HG03571 (cell line): ENCODE measurements at regions not wholly inside any gene's neighbourhood (a gene's known extent, or its start where the extent isn't known, plus 50 kb on each side); places are given as distances from the start of the nearest gene placed in this dataset.
"Not testable (repeated sequence)": the region's sequence is repeated elsewhere in the genome, so short reads cannot be mapped to it uniquely, and the experiment has no call there.

Source experiments
- ATAC-seq: cut with Tn5 transposase; IDR thresholded peaks from one replicate; pipeline ENCODE4 v1.9.1; 2021; ENCODE audit not compliant: unreplicated experiment

DNA sequence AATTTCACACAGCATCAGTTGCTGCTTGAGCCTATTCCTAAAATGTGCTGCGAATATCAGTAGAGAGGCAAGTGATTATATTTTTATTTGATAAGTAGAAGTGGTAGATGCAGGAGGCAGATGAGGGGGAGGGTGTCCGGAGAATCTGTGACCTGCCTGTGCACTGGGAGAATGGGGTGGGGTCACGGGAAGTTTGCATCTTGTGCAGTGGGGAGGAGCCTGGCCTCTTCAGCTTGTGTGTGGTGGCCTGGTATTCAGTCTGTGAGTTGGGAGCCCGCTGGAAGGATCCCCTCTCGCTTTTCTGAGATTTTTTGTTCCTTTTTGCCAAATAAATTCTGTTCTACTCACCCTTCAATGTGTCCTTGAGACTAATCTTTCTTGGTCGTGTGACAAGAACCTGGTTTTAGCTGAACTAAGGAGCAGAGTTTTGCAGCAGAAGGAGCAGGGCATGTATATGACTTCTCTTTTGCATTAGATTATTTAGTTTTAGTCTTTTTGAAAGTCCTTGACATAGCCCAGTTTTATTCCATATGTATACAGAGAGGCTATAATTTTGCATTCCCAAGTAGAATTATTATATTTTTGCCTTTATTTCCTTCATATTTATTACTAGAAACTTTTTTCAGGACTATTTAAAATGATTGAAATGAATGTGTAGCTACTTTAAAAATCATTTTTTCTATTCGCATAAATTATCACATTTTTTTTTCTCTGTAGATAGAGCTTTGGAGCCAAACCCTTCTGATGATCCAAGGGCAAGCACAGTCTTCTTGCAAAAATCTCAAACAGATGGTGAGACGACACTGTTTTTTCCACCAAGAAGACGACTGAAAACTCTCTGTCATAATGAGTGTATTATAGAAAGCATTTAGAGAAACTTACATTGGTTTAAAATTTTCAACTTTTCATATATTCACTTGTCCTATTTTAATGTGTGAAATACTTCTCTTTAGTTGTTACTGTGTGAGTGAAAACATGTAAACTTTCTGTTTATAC is 1257.2 kb downstream of the UQCRFS1 start:
- no peak for ATAC-seq

DNA sequence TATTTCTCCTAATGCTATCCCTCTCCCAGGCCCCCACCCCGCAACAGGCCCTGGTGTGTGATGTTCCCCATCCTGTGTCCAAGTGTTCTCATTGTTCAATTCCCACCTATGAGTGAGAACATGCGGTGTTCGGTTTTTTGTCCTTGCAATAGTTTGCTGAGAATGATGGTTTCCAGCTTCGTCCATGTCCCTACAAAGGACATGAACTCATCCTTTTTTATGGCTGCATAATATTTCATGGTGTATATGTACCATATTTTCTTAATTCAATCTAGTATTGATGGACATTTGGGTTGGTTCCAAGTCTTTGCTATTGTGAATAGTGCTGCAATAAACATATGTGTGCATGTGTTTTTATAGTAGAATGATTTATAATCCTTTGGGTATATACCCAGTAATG is 1270.3 kb downstream of the UQCRFS1 start:
- ATAC-seq: not testable (repeated sequence)

DNA sequence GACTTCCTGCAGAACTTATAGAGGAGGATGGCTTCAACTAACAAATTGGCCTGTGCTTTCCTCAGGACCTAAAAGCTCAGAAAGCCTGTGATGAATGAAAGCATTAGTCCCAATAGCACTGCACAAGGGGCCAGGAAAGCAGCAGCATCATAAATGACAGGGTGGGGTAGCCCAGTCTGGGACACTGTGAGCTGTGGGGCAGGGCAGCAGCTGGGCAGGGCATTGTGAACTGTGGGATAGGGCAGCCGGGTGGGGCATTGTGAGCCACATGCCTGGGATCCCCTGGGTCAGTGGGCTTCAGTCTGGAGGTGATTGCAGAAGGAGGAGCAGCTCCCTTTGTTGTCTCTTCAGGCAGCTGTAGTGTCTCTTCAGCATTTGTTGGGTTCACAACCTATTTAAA is 1276.8 kb downstream of the UQCRFS1 start:
- no peak for ATAC-seq

DNA sequence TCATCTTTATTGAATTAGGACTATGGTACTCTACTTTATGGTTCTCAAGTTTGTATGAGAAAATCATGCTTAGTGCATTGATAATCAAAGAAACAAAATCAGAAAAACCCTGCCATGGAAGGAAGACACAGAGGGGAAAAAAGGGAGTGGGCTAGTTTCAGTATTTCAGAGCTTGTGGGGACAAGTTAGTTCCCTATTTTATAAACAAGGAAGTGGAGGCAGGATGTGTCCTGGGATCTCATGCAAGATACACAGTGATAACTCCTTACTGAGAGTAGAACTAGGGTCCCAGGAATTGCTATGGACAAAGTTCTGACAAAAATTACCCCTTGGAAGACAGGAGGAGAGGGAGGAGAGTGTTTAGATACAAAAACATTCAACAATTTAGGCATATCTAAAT is 1277.3 kb downstream of the UQCRFS1 start:
- ATAC-seq: no peak

DNA sequence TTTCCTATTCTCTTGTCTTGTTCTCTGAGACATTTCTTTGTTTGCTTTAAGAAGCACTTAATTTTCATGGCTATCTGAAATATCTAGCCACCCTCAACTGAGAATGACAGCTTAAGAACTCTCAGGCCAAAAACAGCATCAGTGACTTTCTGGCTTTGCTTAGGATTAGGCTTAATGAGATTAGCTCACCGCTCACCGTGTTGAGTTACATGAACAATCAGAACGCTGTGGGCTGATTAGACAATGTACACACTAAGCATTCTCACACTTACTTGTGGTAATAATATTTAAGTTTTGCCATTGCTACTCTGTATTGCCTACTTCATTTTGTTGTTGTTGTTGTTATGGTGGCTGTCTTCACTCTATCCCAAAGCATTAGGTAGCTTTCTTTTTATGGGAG is 1283.6 kb downstream of the UQCRFS1 start:
- no peak for ATAC-seq

DNA sequence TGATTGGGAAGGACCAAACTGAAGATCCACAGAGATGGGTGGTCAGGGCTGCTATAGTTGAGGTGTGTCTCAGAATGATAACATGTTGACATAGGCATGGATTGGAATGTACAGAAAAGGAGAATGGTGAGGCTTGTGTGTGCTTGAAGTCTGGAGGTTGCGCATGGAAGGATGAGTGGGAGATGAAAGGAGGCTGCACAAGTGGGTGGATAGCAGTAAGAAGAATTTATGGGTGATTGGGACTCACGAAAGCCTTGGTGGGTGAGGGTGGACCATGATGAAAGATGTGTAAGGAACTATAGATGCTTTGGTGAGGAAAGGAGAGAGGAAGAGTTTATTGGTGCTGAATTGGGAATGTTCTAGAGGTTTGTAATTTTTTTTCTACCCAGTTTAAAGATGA is 1287.7 kb downstream of the UQCRFS1 start:
- no peak for ATAC-seq

DNA sequence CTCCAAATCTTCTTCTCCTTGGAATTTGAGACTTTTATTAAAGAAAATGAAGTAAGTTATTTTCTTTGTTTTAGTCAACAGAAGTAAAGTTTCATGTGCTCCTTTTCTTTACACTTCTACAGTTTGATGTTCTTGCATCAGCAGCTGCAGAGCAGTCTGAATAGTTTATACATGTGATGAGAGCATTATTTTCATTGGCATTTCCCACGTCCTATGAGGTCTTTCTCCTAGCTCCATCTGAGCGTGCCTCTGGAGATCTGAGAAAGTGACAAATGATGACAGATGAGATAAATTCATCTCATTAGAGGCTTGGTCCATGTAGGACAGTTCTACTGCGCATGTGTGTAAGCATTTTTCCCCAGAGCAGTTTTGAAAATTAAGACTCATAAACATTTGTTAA is 1290.0 kb downstream of the UQCRFS1 start:
- ATAC-seq: no peak

DNA sequence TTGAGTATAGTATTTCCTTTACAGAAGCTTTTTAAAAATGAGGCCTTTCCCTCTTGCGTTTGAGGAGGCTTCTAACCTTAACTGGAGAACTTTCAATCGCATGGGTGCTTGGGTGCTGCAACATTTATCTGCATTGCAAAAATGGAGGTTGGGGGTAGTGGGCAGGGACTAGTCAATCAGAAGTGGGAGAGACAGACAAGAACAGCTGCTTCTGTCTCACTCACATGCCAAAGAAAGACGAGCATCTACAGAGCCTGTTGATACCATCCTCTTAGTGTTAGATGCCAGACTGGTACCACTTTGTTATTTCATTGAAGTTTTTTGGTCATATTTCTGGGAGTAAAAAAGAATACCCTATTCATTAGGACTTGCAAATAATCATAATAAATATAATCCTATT is 1292.2 kb downstream of the UQCRFS1 start:
- no peak for ATAC-seq

DNA sequence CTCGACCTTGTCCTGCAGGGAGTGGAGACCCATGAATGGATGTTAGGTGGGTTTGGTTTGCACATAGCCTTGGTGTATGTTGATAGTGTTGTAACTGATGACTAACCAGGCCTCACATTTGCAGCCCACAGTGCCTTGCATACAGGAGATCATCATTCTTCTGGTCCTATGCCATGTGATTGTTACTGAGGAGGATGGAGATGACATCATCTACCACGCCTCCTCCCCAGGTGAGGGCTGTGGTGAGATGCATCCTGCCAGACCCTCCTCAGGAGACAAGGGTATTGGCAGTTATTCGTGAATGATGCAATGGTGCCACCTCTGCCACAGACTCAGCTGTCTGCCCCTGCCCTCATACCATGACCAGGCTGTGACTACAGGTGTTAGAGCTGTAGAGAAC is 1294.1 kb downstream of the UQCRFS1 start:
- ATAC-seq: no peak

DNA sequence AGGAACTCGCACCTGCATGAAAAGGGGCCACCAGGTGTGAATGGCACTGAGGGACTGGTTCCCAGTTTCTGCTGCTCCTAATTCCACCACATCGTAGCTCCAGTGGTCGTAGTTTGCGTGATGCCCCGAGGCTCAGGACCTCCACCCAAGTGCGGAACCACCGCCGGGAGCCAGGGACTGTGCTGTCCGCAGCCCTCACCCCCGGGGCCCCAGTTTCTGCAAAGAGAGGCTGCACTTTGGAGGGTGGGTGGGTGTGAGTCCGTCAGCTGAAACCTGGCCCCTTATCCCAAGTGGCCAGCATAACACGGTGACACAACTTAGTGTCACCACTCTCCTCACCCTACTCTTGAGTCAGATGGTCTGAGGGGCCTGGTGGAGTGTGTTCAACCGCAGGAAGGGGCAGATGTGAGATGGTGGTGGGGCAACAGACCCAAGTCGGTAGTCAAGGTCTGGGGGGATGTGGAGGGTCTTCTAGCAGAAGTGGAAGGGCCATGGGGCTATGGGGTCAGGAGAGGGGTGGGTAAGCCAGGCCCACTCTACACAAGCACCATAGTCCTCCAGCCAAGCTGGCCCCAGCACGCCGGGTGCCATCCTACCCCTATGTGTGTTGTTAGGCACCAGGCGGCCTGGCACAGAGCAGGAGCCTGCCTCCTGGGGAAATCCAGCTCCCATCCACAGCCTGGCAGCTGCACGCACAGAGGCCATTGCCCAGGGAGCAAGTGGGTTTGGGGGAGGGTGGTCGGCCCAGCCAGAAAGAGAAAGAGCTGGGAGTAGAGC is 1301.6 kb downstream of the UQCRFS1 start:
- no peak for ATAC-seq

DNA sequence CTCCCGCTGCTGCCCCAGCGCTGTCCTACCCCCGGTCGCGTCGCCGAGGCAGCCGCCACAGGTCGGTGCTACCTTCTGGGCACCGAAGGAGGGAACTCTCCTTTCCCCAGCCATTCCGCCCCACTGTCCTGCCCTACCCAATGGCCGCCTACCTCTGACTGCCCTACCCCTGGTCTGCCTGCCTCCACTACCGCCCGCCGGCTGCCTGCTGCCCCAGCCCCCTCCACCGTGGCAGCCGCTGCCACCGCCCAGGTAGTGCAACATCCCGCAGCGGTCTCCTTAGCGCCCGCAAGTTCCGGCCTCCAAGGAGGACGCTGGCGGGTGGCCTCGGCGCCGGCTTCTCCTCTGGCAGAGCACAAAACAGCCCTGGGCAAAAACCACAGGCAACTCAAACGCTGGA is 1303.1 kb downstream of the UQCRFS1 start:
- ATAC-seq: no peak

DNA sequence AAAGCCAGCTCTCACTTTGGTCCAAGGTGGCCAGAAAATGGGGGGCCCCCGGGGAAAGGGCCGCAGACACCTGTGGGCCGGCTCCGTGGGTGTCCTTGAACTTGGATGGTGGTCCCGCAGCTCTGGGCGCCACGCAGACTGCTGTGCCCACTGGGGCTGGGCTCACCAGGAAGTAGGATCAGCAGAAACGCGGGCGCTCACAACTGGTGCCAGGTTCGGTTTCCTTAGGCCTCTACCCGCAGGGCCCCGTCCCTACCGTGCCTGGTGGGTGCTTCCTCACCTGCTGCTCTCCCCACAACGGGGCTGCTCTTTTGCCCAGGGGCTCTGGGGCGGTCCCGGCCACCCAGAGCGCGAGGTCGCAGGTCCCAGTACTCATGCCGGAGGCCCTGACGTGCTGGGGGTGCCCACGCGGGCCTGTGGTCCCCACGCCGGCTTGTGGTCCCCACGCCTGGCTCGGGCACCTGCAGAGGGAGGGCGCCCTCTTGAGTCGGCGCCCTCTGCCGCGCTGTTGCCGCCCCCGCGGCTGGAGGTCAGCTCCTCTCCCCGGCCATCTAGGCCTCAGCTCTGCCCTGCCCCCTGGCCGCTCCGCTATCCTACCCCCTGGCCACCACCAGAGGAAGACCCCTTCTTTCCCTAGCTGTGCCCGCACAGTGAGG is 1303.6 kb downstream of the UQCRFS1 start:
- ATAC-seq: no peak

DNA sequence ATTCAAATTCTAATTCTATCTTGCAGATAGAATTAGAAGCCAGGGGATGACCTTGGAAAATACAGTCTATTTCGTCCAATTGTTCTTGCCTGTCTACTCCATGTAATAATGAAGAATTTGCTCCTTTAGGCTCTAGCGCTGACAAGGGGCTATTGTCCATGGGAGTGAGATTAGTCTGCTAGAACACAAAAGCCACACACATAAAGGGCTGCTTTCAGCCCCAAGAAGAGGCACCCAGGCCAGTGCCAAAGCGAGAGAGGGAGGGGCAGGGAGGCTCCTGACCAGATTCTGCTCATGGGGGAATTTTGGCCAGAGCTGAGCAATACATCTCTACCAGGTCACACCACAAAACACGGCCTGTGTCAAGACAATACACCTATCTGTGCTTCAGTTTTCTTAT is 1306.9 kb downstream of the UQCRFS1 start:
- no peak for ATAC-seq

DNA sequence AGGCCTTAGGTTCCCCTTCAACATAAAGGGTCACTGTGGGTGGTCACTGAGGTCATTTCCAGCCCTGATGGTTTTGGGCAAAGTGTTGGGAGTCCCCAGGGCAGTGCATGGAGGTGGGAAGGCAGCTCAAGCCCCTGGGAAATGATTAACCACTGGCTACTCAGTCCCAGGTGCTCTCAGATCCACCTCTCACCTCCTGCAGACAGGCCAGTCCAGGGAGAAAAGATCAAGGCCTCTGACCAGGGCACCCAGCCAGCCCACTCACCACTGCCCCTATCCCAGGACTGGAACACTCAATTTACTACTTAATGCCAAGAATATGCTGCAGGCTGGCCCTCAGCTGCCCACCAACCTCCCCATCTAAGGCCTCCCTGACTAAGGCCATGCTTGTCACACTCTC is 1307.9 kb downstream of the UQCRFS1 start:
- no peak for ATAC-seq

DNA sequence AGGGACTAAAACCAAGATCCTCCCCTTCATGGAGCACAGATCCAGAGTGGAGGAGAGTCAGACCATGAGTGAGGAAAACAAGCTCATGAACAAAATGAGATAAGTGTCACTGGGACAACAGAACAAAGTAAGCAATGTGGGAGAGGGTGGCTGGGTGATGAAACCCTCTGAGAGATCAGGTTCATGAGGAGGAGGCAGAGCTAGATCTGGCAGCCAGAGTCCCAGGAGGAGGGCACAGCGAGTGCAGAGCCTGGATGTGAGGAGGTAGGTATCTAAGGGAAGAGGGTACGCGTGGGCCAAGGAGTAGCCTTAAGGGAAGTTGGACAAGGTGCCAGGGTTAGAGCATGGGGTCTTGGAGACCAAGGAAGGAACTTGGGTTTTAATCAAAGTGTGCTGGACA is 1311.9 kb downstream of the UQCRFS1 start:
- no peak for ATAC-seq

DNA sequence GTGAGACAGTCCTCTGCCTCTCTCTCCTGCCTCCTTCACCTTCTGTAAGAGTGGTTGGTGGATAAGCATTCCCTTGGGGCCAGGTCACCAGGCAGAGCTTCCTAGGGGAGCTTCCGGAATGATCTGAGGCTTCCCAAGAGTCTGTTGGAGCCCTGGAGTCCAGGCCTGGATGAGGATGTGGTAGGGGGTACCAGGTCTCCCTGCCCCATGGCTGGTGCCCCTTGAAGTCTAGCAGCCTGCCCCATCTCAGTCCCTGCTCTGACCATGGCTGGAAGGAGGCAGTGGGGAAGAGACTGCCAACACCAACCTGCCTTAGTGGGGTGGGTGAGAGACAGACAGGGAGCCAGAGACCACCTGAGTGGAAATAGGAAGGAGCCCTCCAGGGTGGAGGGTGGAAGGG is 1316.9 kb downstream of the UQCRFS1 start:
- ATAC-seq: no peak

DNA sequence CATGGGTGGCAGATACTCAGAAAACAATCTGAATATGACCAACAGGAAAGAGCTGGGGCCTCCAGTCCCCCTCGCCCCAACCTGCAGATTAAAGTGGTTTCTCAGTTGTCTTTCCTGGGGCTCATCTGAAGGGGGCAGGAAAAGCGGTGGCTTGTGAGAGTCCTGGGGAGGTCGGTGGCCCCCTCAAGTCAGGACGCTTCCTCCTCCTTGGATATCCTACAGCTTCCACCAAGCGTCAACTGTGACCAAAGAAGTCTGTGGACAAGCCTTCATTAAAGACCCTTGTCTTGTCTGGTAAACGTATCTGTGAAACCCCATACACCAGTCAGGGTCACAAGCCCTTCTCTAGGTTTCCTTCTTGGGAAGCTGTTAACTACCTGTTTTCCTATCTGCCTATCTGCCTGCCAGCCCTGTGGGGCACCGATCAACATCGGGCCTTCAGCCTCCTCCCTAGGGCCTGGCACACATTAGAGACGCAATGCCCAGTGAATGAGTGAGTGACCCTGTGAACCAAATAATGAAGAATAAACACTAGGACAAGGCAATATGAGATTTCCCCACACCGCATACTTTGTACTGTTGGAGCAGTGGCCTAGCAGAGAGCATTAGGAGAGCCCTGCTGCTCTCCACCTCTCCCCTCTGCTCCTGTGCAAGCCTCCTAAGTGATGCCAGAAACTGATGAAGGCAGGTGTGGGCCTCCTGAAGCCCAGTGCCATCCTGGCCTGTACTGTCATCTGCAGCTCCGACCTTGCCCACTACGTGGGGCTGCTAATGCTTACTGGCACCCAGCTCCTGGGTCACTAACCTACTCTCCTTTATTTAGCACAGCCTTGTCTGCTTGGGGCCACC is 1317.8 kb downstream of the UQCRFS1 start:
- ATAC-seq: no peak

DNA sequence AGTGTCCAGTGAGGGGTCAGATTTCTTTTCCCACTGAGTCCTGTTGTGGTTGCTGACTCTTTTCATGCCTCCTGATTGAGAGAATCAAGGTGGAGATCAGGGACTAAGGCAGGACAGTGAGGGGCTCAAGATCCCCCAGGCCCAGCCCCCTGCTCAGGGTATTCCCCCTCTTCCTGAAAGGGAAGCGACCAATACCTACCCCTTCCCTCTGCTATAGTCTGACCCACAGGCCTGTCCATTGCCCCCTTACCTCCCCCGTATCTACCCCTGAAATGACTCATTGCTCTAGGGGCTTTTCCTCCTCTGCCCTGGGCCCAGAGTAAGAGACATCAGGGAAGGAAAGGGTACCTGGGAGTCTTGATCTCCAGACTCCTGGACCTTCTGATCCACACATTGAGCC is 1320.5 kb downstream of the UQCRFS1 start:
- no peak for ATAC-seq

DNA sequence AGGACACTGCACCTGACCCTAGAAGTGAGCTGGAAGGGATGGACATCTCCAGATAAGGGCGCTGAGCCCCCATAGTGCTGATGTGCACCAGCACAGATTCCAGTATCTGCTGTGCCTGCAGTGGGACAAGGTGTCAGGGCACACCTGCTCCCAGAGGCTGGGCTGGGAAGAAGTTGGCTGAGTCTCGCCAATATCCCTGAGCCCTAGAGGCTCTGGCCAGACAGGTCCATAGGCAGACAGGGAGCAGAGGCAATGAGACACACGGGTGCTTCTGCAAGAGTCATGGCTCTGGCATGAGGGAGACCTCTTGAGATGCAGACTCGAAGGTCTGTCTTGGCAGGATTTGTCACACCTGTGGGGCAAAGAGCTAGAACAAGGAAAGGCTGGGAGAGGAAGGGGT is 1321.5 kb downstream of the UQCRFS1 start:
- ATAC-seq: no peak

DNA sequence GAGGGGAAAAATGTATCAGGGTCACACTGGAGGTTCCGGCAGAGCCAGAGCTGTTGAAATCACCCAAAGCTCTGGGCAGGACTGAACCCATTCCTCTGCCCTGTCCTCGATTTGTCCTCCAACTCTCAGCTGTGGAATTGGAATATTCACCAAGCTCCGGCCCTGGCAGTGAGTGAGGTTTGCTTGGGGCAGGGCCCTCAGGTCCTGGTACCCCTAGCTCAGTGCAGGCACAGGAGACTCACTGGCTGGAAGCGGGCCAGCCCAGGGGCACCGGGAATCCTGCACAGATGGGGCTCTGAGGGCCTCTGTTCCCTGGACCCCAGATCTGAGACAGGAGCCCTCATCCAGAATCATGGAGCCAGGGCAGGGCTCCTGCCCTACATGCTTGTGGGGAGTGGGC is 1322.3 kb downstream of the UQCRFS1 start:
- ATAC-seq: no peak

DNA sequence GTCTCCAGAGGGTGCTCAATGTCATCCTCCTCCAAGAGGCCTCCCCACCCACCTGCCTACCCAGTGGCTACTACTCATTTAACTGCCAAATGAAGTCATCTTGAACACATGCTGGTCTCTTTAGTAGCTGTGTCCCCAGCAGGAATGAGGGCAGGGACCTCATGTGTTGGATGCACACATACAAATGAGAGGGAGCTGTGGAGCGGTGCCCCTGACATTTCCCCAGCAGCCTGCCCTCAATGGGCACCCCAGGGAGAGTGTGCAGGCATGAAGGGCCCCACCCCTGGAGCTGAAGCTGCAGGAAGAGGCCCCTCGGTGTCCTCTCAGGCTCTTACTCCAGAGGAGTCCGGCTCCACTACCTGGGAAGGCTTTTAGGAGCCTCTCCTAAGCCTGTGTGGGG is 1322.7 kb downstream of the UQCRFS1 start:
- no peak for ATAC-seq
